ENCODE measurements at regions not wholly inside any gene's neighbourhood (a gene's known extent, or its start where the extent isn't known, plus 50 kb on each side); places are given as distances from the start of the nearest gene placed in this dataset.

- H3K9me3 ChIP-seq (replicated peaks in 1 of 2; ENCODE audit: control insufficient read depth in 1 of 2, insufficient read depth in 1 of 2, low read length in 2 of 2) = no peaks in the 10 kb centered on the region
- H3K4me3 Mint-ChIP-seq = peak overlapping the region; percentile 73 to 80
- peaks cover 34% of the 10 kb centered on the region for H3K79me2 ChIP-seq (ENCODE audit: insufficient read depth, low read length)
- no peaks in the 10 kb centered on the region for H3K27me3 Mint-ChIP-seq (ENCODE audit: low read depth in 3 of 3)
- H3K36me3 ChIP-seq (replicated peaks in 1 of 2; ENCODE audit: control insufficient read depth in 1 of 2, insufficient read depth in 2 of 2, low read length in 2 of 2) = peaks cover 15 to 31% of the 10 kb centered on the region in 2 donors
- intact Hi-C loops (cut with micrococcal nuclease) = no loop called here
- peak overlapping the region; percentile 9 to 58 (median 30) for H3K4me3 ChIP-seq (replicated peaks in 1 of 3; ENCODE audit: low read depth in 2 of 3, low read length in 3 of 3)
- peaks cover 53% of the 10 kb centered on the region for H3K4me1 Mint-ChIP-seq
- no peaks in the 10 kb centered on the region for H3K27me3 ChIP-seq (ENCODE audit: control insufficient read depth in 2 of 2, insufficient read depth in 2 of 2, low read length in 2 of 2)
- peak in 1 of 3 donors; percentile 6 for DNase-seq
- H3K9ac ChIP-seq (ENCODE audit: insufficient read depth, low read length, poor library complexity, severe bottlenecking) = peak overlapping the region; percentile 37
- peaks cover 33 to 54% of the 10 kb centered on the region in 2 donors for H3K36me3 Mint-ChIP-seq
- WGBS (ENCODE audit: insufficient coverage) = no CpG with 5 or more reads among the region's 5 CpGs
- peak overlapping the region; percentile 53 for H3K4me2 ChIP-seq (replicated peaks; ENCODE audit: extremely low read depth, low read length, poor library complexity, severe bottlenecking)
- H3K9me3 Mint-ChIP-seq = no peaks in the 10 kb centered on the region
- H4K20me1 ChIP-seq (ENCODE audit: insufficient read depth, low read length) = no peaks in the 10 kb centered on the region
- peak overlapping the region; percentile 87 to 88 for H3K27ac ChIP-seq (ENCODE audit: low read depth in 1 of 2, low read length in 2 of 2)
- H3K4me1 ChIP-seq (ENCODE audit: control insufficient read depth in 1 of 2, insufficient read depth in 2 of 2, low read length in 2 of 2) = peaks cover 55% of the 10 kb centered on the region in 2 donors
- no peak overlapping the region for H2AFZ ChIP-seq (ENCODE audit: insufficient read depth, low read depth, low read length, poor library complexity, severe bottlenecking)
- H3K27ac Mint-ChIP-seq = peak overlapping the region; percentile 93 to 97 (median 97)
- no peak for TF ChIP-seq CTCF (IDR thresholded peaks at IDR 0.05)
These were observed 141.8 kb downstream of the LAT start for GRCh38 chr16:29126616-29127015.

DNA sequence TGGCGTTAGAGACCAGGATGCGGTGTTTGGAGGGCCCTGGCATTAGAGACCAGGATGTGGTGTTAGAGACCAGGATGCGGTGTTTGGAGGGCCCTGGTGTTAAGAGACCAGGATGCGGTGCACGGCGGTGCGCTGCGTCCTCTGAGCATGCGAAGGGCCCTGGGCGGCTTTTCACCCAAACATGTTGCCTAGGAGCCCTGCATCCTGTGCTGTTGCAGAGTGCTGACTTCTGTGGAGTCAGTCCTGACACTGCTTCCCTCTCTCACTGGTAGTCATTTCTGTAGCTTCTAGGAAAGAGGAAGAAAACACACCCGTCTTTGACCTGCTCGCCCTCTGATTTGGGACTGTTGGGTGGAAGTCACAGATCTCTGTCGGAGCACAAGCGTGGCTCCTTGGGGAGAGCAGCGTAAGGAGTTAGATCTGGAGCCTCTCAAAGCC is 141.2 kb downstream of the LAT start:
- peaks cover 37 to 56% of the 10 kb centered on the region in 2 donors for H3K36me3 Mint-ChIP-seq
- H3K27me3 Mint-ChIP-seq (ENCODE audit: low read depth in 3 of 3) = no peaks in the 10 kb centered on the region
- H3K4me3 Mint-ChIP-seq = peak overlapping the region; percentile 73 to 80
- H4K20me1 ChIP-seq (ENCODE audit: insufficient read depth, low read length) = no peaks in the 10 kb centered on the region
- DNase-seq = peak; percentile 79 to 89 (median 82)
- no peaks in the 10 kb centered on the region for H3K27me3 ChIP-seq (ENCODE audit: control insufficient read depth in 2 of 2, insufficient read depth in 2 of 2, low read length in 2 of 2)
- H3K4me2 ChIP-seq (replicated peaks; ENCODE audit: extremely low read depth, low read length, poor library complexity, severe bottlenecking) = peak overlapping the region; percentile 53
- H3K4me1 Mint-ChIP-seq = peaks cover 53% of the 10 kb centered on the region
- no peaks in the 10 kb centered on the region for H3K9me3 ChIP-seq (replicated peaks in 1 of 2; ENCODE audit: control insufficient read depth in 1 of 2, insufficient read depth in 1 of 2, low read length in 2 of 2)
- no peaks in the 10 kb centered on the region for H3K9me3 Mint-ChIP-seq
- peaks cover 39% of the 10 kb centered on the region for H3K79me2 ChIP-seq (ENCODE audit: insufficient read depth, low read length)
- peak overlapping the region; percentile 93 to 97 (median 97) for H3K27ac Mint-ChIP-seq
- no peak overlapping the region for H2AFZ ChIP-seq (ENCODE audit: insufficient read depth, low read depth, low read length, poor library complexity, severe bottlenecking)
- peaks cover 55% of the 10 kb centered on the region in 2 donors for H3K4me1 ChIP-seq (ENCODE audit: control insufficient read depth in 1 of 2, insufficient read depth in 2 of 2, low read length in 2 of 2)
- intact Hi-C loops (cut with micrococcal nuclease) = no loop called here
- peak overlapping the region; percentile 9 to 58 (median 30) for H3K4me3 ChIP-seq (replicated peaks in 1 of 3; ENCODE audit: low read depth in 2 of 3, low read length in 3 of 3)
- peak overlapping the region; percentile 37 for H3K9ac ChIP-seq (ENCODE audit: insufficient read depth, low read length, poor library complexity, severe bottlenecking)
- peak overlapping the region; percentile 87 to 88 for H3K27ac ChIP-seq (ENCODE audit: low read depth in 1 of 2, low read length in 2 of 2)
- peaks cover 13 to 34% of the 10 kb centered on the region in 2 donors for H3K36me3 ChIP-seq (replicated peaks in 1 of 2; ENCODE audit: control insufficient read depth in 1 of 2, insufficient read depth in 2 of 2, low read length in 2 of 2)
- no peak for TF ChIP-seq CTCF (IDR thresholded peaks at IDR 0.05)
- WGBS (ENCODE audit: insufficient coverage) = 7% methylated on average over 9 of the region's 15 CpGs
